ENCODE measurements at regions not wholly inside any gene's neighbourhood (a gene's known extent, or its start where the extent isn't known, plus 50 kb on each side); places are given as distances from the start of the nearest gene placed in this dataset.

GRCh38 chr10:4733150-4733842, 92.7 kb upstream of the AKR1E2 start:
- no peak for DNase-seq (ENCODE audit: low read depth)

- DNase-seq (ENCODE audit: low read depth) = no peak
Measured at GRCh38 chr10:4730998-4731397, 95.0 kb upstream of the AKR1E2 start.

- peak; percentile 62 for DNase-seq (ENCODE audit: low read depth)
Measured at GRCh38 chr10:4725917-4726606, 99.9 kb upstream of the AKR1E2 start.

GRCh38 chr10:4723860-4724259, 102.1 kb upstream of the AKR1E2 start:
- no peak for DNase-seq (ENCODE audit: low read depth)

GRCh38 chr10:4721999-4722753, 103.8 kb upstream of the AKR1E2 start:
- DNase-seq (ENCODE audit: low read depth) = peak; percentile 89

GRCh38 chr10:4720463-4720862, 105.5 kb upstream of the AKR1E2 start:
- no peak for DNase-seq (ENCODE audit: low read depth)

- no peak for DNase-seq (ENCODE audit: low read depth)
Measured at GRCh38 chr10:4719671-4720070, 106.3 kb upstream of the AKR1E2 start.

- no peak for DNase-seq (ENCODE audit: low read depth)
Measured at GRCh38 chr10:4719036-4719435, 107.0 kb upstream of the AKR1E2 start.

GRCh38 chr10:4718544-4718943, 107.5 kb upstream of the AKR1E2 start:
- DNase-seq (ENCODE audit: low read depth) = no peak

GRCh38 chr10:4717670-4718069, 108.3 kb upstream of the AKR1E2 start:
- DNase-seq (ENCODE audit: low read depth) = no peak

- DNase-seq (ENCODE audit: low read depth) = no peak
Measured at GRCh38 chr10:4710858-4711257, 115.1 kb upstream of the AKR1E2 start.

- DNase-seq (ENCODE audit: low read depth) = no peak
Measured at GRCh38 chr10:4708123-4708759, 117.8 kb upstream of the AKR1E2 start.

- DNase-seq (ENCODE audit: low read depth) = no peak
Measured at GRCh38 chr10:4707221-4707620, 118.8 kb upstream of the AKR1E2 start.

- DNase-seq (ENCODE audit: low read depth) = peak; percentile 82
Measured at GRCh38 chr10:4704034-4704545, 121.9 kb upstream of the AKR1E2 start.

GRCh38 chr10:4701016-4701415, 125.0 kb upstream of the AKR1E2 start:
- DNase-seq (ENCODE audit: low read depth) = no peak

GRCh38 chr10:4699950-4700730, 125.9 kb upstream of the AKR1E2 start:
- no peak for DNase-seq (ENCODE audit: low read depth)

- no peak for DNase-seq (ENCODE audit: low read depth)
Measured at GRCh38 chr10:4698075-4698474, 127.9 kb upstream of the AKR1E2 start.

GRCh38 chr10:4696186-4696585, 129.8 kb upstream of the AKR1E2 start:
- no peak for DNase-seq (ENCODE audit: low read depth)

GRCh38 chr10:4693967-4694366, 132.0 kb upstream of the AKR1E2 start:
- DNase-seq (ENCODE audit: low read depth) = no peak

- DNase-seq (ENCODE audit: low read depth) = no peak
Measured at GRCh38 chr10:4692206-4692605, 133.8 kb upstream of the AKR1E2 start.

- no peak for DNase-seq (ENCODE audit: low read depth)
Measured at GRCh38 chr10:4691776-4692175, 134.2 kb upstream of the AKR1E2 start.

GRCh38 chr10:4691301-4691700, 134.7 kb upstream of the AKR1E2 start:
- DNase-seq (ENCODE audit: low read depth) = no peak
